GM19035 (cell line): ENCODE measurements at regions not wholly inside any gene's neighbourhood (a gene's known extent, or its start where the extent isn't known, plus 50 kb on each side); places are given as distances from the start of the nearest gene placed in this dataset.
"Not testable (repeated sequence)": the region's sequence is repeated elsewhere in the genome, so short reads cannot be mapped to it uniquely, and the experiment has no call there.

ENCODE experiments used
- ATAC-seq: cut with Tn5 transposase; IDR thresholded peaks from one replicate; pipeline ENCODE4 v1.9.1; 2021; ENCODE audit not compliant: unreplicated experiment

- no peak for ATAC-seq
These were observed 182.4 kb downstream of the MIS18A start for GRCh38 chr21:32096411-32096810.

GRCh38 chr21:32094804-32095203 lies 184.0 kb downstream of the MIS18A start:
- no peak for ATAC-seq

GRCh38 chr21:32093646-32094462 lies 185.0 kb downstream of the MIS18A start:
- no peak for ATAC-seq

GRCh38 chr21:32090956-32091355 lies 187.9 kb downstream of the MIS18A start:
- no peak for ATAC-seq

GRCh38 chr21:32089766-32090165 lies 189.1 kb downstream of the MIS18A start:
- ATAC-seq: no peak

GRCh38 chr21:32088471-32088870 lies 190.4 kb downstream of the MIS18A start:
- no peak for ATAC-seq

- ATAC-seq: no peak
These were observed 191.4 kb downstream of the MIS18A start for GRCh38 chr21:32087447-32087846.

- no peak for ATAC-seq
These were observed 195.7 kb downstream of the MIS18A start for GRCh38 chr21:32083197-32083596.

- ATAC-seq: no peak
These were observed 196.4 kb downstream of the MIS18A start for GRCh38 chr21:32082466-32082865.

- no peak for ATAC-seq
These were observed 200.8 kb downstream of the HUNK start for GRCh38 chr21:32073593-32073992.

GRCh38 chr21:32073190-32073589 lies 200.4 kb downstream of the HUNK start:
- ATAC-seq: no peak

- not testable (repeated sequence) for ATAC-seq
These were observed 198.8 kb downstream of the HUNK start for GRCh38 chr21:32071620-32072019.

- no peak for ATAC-seq
These were observed 198.0 kb downstream of the HUNK start for GRCh38 chr21:32070676-32071330.

GRCh38 chr21:32070126-32070525 lies 197.3 kb downstream of the HUNK start:
- no peak for ATAC-seq

- ATAC-seq: no peak
These were observed 192.8 kb downstream of the HUNK start for GRCh38 chr21:32065654-32066053.

GRCh38 chr21:32064281-32064910 lies 191.6 kb downstream of the HUNK start:
- ATAC-seq: no peak

- no peak for ATAC-seq
These were observed 189.9 kb downstream of the HUNK start for GRCh38 chr21:32062591-32063227.

- no peak for ATAC-seq
These were observed 188.9 kb downstream of the HUNK start for GRCh38 chr21:32061729-32062128.

GRCh38 chr21:32056791-32057190 lies 184.0 kb downstream of the HUNK start:
- no peak for ATAC-seq

- no peak for ATAC-seq
These were observed 182.5 kb downstream of the HUNK start for GRCh38 chr21:32055305-32055704.
